T-cell (primary cell): ENCODE measurements at regions not wholly inside any gene's neighbourhood (a gene's known extent, or its start where the extent isn't known, plus 50 kb on each side); places are given as distances from the start of the nearest gene placed in this dataset.
"Not testable (repeated sequence)": the region's sequence is repeated elsewhere in the genome, so short reads cannot be mapped to it uniquely, and the experiment has no call there.

Experiments used
- ATAC-seq, 4 experiments: fragments of 200-7000 bp in 3 of 4; fragments of 150-1000 bp in 1 of 4; cut with Tn5 transposase; replicated peaks in 1 of 4; 1 replicate in 3 of 4; 2 replicates in 1 of 4; pipeline ENCODE4 v1.10.0; 2021; ENCODE audit warnings: moderate library complexity in 3 of 4, mild to moderate bottlenecking in 2 of 4, moderate number of reproducible peaks in 1 of 4
- CTCF ChIA-PET, 2 donors: fragments of 300-600 bp; sonication (Branson Sonifier 250); formaldehyde crosslinking; loops; one replicate each; lab custom pipeline; 2022; ENCODE audit warnings: antibody characterized with exemption in 2 of 2; lab: Charles Lee
- POLR2A ChIA-PET, 2 donors: fragments of 300-600 bp; sonication (Branson Sonifier 250); formaldehyde crosslinking; loops; one replicate each; lab custom pipeline; 2022; ENCODE audit warnings: antibody characterized with exemption in 2 of 2; lab: Charles Lee
- DNase-seq, 35 experiments: peaks; one replicate each; pipeline versions ENCODE4 v3.0.0 to v3.0.0-alpha.2; 2013 to 2023
- H3K27ac ChIP-seq: one replicate; pipeline ENCODE4 v1.5.1; 2013; ENCODE audit warnings: low read length
- H3K27me3 ChIP-seq, 2 experiments: replicated peaks in 1 of 2; 1 replicate in 1 of 2; 2 replicates in 1 of 2; pipeline versions ENCODE4 v1.6.1 to v1.7.0; 2013; ENCODE audit warnings: low read length in 1 of 2, mixed read lengths in 1 of 2; ENCODE audit not compliant: control insufficient read depth in 2 of 2, insufficient read depth in 2 of 2; ENCODE audit errors: extremely low read depth in 1 of 2
- H3K36me3 ChIP-seq, 2 donors: 1 replicate in 1 of 2; 2 replicates in 1 of 2; pipeline versions ENCODE4 v1.6.1 to v1.7.0; 2013; ENCODE audit warnings: low read length in 1 of 2; ENCODE audit not compliant: control insufficient read depth in 2 of 2, insufficient read depth in 1 of 2; ENCODE audit errors: extremely low read depth in 1 of 2
- H3K4me1 ChIP-seq, 2 experiments: 1 replicate in 1 of 2; 2 replicates in 1 of 2; pipeline versions ENCODE4 v1.6.1 to v1.7.0; 2013; ENCODE audit warnings: low read length in 2 of 2, mixed read lengths in 1 of 2; ENCODE audit not compliant: insufficient read depth in 2 of 2, control insufficient read depth in 1 of 2; ENCODE audit errors: extremely low read depth in 1 of 2
- H3K4me3 ChIP-seq, 2 donors: 1 replicate in 1 of 2; 2 replicates in 1 of 2; pipeline versions ENCODE4 v1.5.1 to v1.7.0; 2013; ENCODE audit warnings: mild to moderate bottlenecking in 2 of 2, low read length in 1 of 2, moderate library complexity in 1 of 2; ENCODE audit not compliant: control insufficient read depth in 1 of 2; ENCODE audit errors: extremely low read depth in 1 of 2
- H3K9me3 ChIP-seq: 2 replicates; pipeline ENCODE4 v1.7.0; 2013
- H3K27ac Mint-ChIP-seq, 2 donors: one replicate each; pipeline ENCODE4 v1.8.0; 2020 to 2021; ENCODE audit warnings: mild to moderate bottlenecking in 2 of 2, mixed read lengths in 2 of 2
- H3K27me3 Mint-ChIP-seq, 2 donors: one replicate each; pipeline ENCODE4 v1.8.0; 2021 to 2022; ENCODE audit warnings: mixed read lengths in 2 of 2
- H3K36me3 Mint-ChIP-seq: one replicate; pipeline ENCODE4 v1.8.0; 2021; ENCODE audit warnings: mixed read lengths
- H3K4me1 Mint-ChIP-seq, 3 donors: one replicate each; pipeline ENCODE4 v1.8.0; 2020 to 2022; ENCODE audit warnings: mixed read lengths in 3 of 3, mild to moderate bottlenecking in 1 of 3
- H3K4me3 Mint-ChIP-seq, 3 donors: one replicate each; pipeline ENCODE4 v1.8.0; 2020 to 2022; ENCODE audit warnings: mild to moderate bottlenecking in 3 of 3, mixed read lengths in 3 of 3, moderate library complexity in 3 of 3
- H3K9me3 Mint-ChIP-seq, 3 donors: one replicate each; pipeline ENCODE4 v1.8.0; 2020 to 2022; ENCODE audit warnings: mixed read lengths in 3 of 3
- WGBS: methylation state at CpG from one replicate; pipeline ENCODE4 v1.1.5; 2013; ENCODE audit warnings: missing lambda C conversion rate; ENCODE audit not compliant: insufficient coverage; 5-methylcytosine and 5-hydroxymethylcytosine counted together

DNA sequence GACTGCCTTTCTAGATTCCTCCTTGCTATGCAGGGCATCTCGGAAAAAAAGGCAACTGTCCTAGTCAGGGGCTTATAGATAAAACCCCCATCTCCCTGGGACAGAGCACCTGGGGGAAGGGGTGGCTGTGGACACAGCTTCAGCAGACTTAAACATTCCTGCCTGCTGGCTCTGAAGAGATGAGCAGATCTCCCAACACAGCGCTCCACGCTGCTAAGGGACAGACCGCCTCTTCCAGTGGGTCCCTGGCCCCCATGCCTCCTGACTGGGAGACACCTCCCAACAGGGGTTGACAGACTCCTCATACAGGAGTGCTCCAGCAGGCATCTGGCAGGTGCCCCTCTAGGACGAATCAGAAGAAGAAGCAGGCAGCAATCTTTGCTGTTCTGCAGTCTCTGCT, 87.9 kb upstream of the GOLGA6L6 start:
- H3K4me3 Mint-ChIP-seq, H3K27ac ChIP-seq, H3K36me3 Mint-ChIP-seq, H3K4me1 Mint-ChIP-seq, CTCF ChIA-PET, DNase-seq, ATAC-seq, H3K27ac Mint-ChIP-seq, H3K27me3 ChIP-seq, H3K27me3 Mint-ChIP-seq, H3K36me3 ChIP-seq, H3K9me3 Mint-ChIP-seq, H3K9me3 ChIP-seq, POLR2A ChIA-PET, H3K4me3 ChIP-seq, H3K4me1 ChIP-seq: not testable (repeated sequence)
- WGBS, result no CpG with 5 or more reads among the region's 5 CpGs

DNA sequence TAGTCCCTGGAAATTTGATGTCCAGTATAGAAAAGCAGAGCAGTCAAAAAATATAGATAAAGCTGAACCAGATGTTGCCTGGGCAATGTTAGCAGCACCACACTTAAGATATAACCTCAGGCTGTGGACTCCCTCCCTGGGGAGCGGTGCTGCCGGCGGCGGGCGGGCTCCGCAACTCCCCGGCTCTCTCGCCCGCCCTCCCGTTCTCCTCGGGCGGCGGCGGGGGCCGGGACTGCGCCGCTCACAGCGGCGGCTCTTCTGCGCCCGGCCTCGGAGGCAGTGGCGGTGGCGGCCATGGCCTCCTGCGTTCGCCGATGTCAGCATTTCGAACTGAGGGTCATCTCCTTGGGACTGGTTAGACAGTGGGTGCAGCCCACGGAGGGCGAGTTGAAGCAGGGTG, 86.9 kb upstream of the GOLGA6L6 start:
- not testable (repeated sequence) for H3K4me3 Mint-ChIP-seq, H3K9me3 Mint-ChIP-seq, H3K27me3 Mint-ChIP-seq

DNA sequence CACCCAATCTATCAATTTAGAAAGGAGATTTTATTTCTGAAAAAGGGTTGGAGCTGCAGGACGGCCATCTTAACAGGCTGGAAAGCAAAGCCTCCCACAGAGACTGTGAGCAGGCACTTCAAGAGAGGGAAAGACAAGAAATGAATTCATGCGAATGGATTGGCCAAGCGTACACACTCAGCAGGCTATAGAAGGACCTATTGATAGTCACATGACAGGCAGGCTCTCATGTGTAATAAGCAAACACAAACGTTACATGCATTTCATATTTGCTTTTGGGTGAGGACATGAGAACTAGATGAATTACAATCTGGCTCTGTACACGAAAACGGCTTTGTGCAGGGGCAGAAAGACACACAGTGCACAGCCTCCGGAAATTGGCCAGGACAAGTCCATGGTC, 83.9 kb upstream of the GOLGA6L6 start:
- H3K9me3 ChIP-seq, ATAC-seq, H3K27me3 Mint-ChIP-seq, H3K27ac Mint-ChIP-seq, H3K4me3 Mint-ChIP-seq, DNase-seq, H3K4me1 Mint-ChIP-seq, H3K4me3 ChIP-seq, POLR2A ChIA-PET, H3K4me1 ChIP-seq, H3K36me3 Mint-ChIP-seq, H3K36me3 ChIP-seq, H3K9me3 Mint-ChIP-seq, CTCF ChIA-PET, H3K27me3 ChIP-seq, H3K27ac ChIP-seq: not testable (repeated sequence)
- WGBS, result no CpG with 5 or more reads among the region's 7 CpGs

More for the DNA sequence above, 86.9 kb upstream of the GOLGA6L6 start:
- H3K27me3 ChIP-seq, H3K4me1 Mint-ChIP-seq, H3K36me3 Mint-ChIP-seq, H3K4me1 ChIP-seq, H3K36me3 ChIP-seq, DNase-seq, H3K9me3 ChIP-seq, CTCF ChIA-PET, POLR2A ChIA-PET, ATAC-seq, H3K27ac Mint-ChIP-seq, H3K27ac ChIP-seq, H3K4me3 ChIP-seq: not testable (repeated sequence)
- no CpG with 5 or more reads among the region's 30 CpGs for WGBS

DNA sequence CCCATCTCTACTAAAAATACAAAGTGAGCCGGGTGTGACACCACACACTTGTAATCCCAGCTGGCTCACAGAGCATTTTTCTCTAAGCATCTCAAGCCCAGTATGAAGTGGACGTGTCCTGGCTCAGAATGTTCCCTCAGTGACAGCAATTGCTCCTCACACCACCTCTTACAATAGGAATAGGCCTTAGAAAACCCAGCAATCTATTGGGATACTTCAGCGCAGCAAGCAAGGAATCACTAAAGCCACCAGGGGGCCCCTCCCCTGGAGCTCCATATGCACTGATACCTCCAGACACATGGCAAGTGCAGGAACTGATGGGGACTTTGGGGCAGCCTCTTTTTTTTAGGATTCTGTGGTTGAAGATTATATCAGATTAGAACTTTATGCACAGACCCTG, 82.5 kb upstream of the GOLGA6L6 start:
- ATAC-seq (peak in 2 of 4 experiments; percentile 38 to 43), DNase-seq (peak in 4 of 35 experiments; percentile 17 to 31 (median 20))
- CTCF ChIA-PET, H3K27ac ChIP-seq, H3K27me3 ChIP-seq, H3K9me3 Mint-ChIP-seq, H3K27ac Mint-ChIP-seq, POLR2A ChIA-PET, H3K4me1 Mint-ChIP-seq, H3K4me3 ChIP-seq, H3K36me3 Mint-ChIP-seq, H3K36me3 ChIP-seq, H3K4me1 ChIP-seq, H3K27me3 Mint-ChIP-seq, H3K9me3 ChIP-seq, H3K4me3 Mint-ChIP-seq: not testable (repeated sequence)
- 62% methylated on average over 2 of the region's 3 CpGs for WGBS

DNA sequence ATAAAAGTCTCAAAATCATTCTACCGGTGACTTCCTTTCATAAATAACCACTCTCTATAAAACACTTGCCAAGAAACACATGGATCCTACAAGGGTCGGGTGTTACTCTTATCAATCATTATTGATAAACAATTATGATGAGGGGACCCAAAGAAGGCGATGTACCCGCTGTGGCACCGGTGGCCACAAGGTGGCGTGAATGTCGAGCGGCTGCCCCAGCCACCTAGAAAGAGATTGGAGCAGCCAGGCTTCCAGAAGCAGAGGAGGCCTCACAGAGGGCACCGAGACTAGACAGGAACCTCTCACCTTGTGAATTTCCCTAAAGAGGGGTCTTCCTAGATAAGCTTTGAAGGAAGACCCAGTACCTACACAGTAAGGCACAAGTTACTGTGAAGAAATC, 80.5 kb upstream of the GOLGA6L6 start:
- H3K4me1 Mint-ChIP-seq, H3K27ac ChIP-seq, H3K27me3 ChIP-seq, H3K4me1 ChIP-seq, H3K9me3 ChIP-seq, H3K36me3 ChIP-seq, H3K36me3 Mint-ChIP-seq, CTCF ChIA-PET, DNase-seq, H3K4me3 Mint-ChIP-seq, H3K4me3 ChIP-seq, H3K9me3 Mint-ChIP-seq, H3K27me3 Mint-ChIP-seq, H3K27ac Mint-ChIP-seq, POLR2A ChIA-PET: not testable (repeated sequence)
- WGBS, result no CpG with 5 or more reads among the region's 9 CpGs
- ATAC-seq, result peak in 3 of 4 experiments; percentile 42 to 61 (median 60)

DNA sequence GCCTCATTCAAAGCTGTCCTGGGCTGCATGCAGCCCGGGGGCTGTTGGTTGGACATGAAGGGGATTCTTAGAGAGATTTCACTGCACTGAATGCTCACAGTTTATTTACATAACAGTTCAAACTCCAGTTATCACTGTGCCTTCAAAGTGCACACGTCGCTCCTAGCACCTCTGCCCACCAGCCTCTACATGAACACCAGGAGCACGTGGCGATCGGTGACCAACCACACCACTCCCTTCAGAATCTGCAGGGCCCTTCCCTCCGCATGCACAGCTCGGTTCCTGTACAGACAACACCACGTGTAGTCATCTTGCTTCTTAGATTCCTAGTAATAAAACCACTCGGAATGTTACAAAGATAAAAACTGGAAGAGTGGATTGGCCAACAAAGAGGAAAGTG, 72.9 kb upstream of the GOLGA6L6 start:
- H3K36me3 ChIP-seq, H3K27ac Mint-ChIP-seq, H3K4me3 ChIP-seq, H3K27me3 Mint-ChIP-seq, H3K4me3 Mint-ChIP-seq, POLR2A ChIA-PET, H3K9me3 Mint-ChIP-seq, H3K36me3 Mint-ChIP-seq, H3K27ac ChIP-seq, H3K9me3 ChIP-seq, ATAC-seq, CTCF ChIA-PET, H3K4me1 Mint-ChIP-seq, DNase-seq, H3K27me3 ChIP-seq, H3K4me1 ChIP-seq: not testable (repeated sequence)
- WGBS, result no CpG with 5 or more reads among the region's 10 CpGs

DNA sequence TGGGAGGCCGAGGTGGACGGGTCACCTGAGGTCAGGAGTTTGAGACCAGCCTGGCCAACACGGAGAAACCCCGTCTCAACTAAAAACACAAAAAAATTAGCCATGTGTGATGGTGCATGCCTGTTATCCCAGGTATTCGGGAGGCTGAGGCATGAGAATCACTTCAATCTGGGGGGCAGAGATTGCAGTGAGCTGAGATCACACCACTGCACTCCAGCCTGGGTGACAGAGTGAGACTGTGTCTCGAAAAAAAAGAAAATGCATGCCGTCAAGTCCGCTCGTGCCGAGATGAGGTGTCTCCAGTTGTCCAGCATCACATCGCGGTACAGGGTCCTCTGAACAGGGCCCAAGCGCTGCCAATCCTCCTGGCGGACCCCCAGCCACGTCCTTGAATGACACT, 71.2 kb upstream of the GOLGA6L6 start:
- DNase-seq, POLR2A ChIA-PET, H3K27ac ChIP-seq, H3K4me3 ChIP-seq, H3K4me3 Mint-ChIP-seq, ATAC-seq, H3K4me1 Mint-ChIP-seq, H3K9me3 Mint-ChIP-seq, H3K27ac Mint-ChIP-seq, H3K27me3 Mint-ChIP-seq, H3K4me1 ChIP-seq, H3K27me3 ChIP-seq, H3K36me3 ChIP-seq, H3K9me3 ChIP-seq, H3K36me3 Mint-ChIP-seq, CTCF ChIA-PET: not testable (repeated sequence)
- 100% methylated on average over 3 of the region's 15 CpGs for WGBS
